Suppressor macrophage treated with lipopolysaccharide for 4 hours (primary cell): ENCODE measurements at regions not wholly inside any gene's neighbourhood (a gene's known extent, or its start where the extent isn't known, plus 50 kb on each side); places are given as distances from the start of the nearest gene placed in this dataset.
"Not testable (repeated sequence)": the region's sequence is repeated elsewhere in the genome, so short reads cannot be mapped to it uniquely, and the experiment has no call there.

ENCODE experiments used
- DNase-seq: peaks from one replicate; pipeline ENCODE4 v3.0.0-alpha.2; 2020

- no peak for DNase-seq
Measured at GRCh38 chr17:70323269-70323668, 153.9 kb downstream of the KCNJ2 start.

- no peak for DNase-seq
Measured at GRCh38 chr17:70324031-70324430, 154.7 kb downstream of the KCNJ2 start.

GRCh38 chr17:70327279-70327678, 157.9 kb downstream of the KCNJ2 start:
- no peak for DNase-seq

GRCh38 chr17:70327723-70328122, 158.4 kb downstream of the KCNJ2 start:
- no peak for DNase-seq

- no peak for DNase-seq
Measured at GRCh38 chr17:70329721-70330120, 160.4 kb downstream of the KCNJ2 start.

GRCh38 chr17:70331066-70331465, 161.7 kb downstream of the KCNJ2 start:
- DNase-seq: not testable (repeated sequence)

- DNase-seq: no peak
Measured at GRCh38 chr17:70332356-70333210, 163.3 kb downstream of the KCNJ2 start.

- DNase-seq: no peak
Measured at GRCh38 chr17:70336411-70336810, 167.1 kb downstream of the KCNJ2 start.

- no peak for DNase-seq
Measured at GRCh38 chr17:70338946-70339354, 169.6 kb downstream of the KCNJ2 start.

- DNase-seq: peak; percentile 68
Measured at GRCh38 chr17:70343114-70343513, 173.8 kb downstream of the KCNJ2 start.

GRCh38 chr17:70344386-70345060, 175.2 kb downstream of the KCNJ2 start:
- DNase-seq: peak; percentile 83

- no peak for DNase-seq
Measured at GRCh38 chr17:70345061-70345460, 175.7 kb downstream of the KCNJ2 start.

GRCh38 chr17:70352834-70353233, 183.5 kb downstream of the KCNJ2 start:
- DNase-seq: peak; percentile 38

GRCh38 chr17:70353408-70354092, 184.2 kb downstream of the KCNJ2 start:
- no peak for DNase-seq

GRCh38 chr17:70355185-70355584, 185.9 kb downstream of the KCNJ2 start:
- peak; percentile 49 for DNase-seq

GRCh38 chr17:70357190-70357589, 187.9 kb downstream of the KCNJ2 start:
- DNase-seq: no peak

GRCh38 chr17:70365091-70365583, 195.8 kb downstream of the KCNJ2 start:
- peak; percentile 75 for DNase-seq

GRCh38 chr17:70366386-70366785, 197.1 kb downstream of the KCNJ2 start:
- DNase-seq: no peak

GRCh38 chr17:70368011-70368410, 198.7 kb downstream of the KCNJ2 start:
- no peak for DNase-seq

GRCh38 chr17:70369391-70369790, 200.1 kb downstream of the KCNJ2 start:
- DNase-seq: peak; percentile 33

- DNase-seq: peak; percentile 54
Measured at GRCh38 chr17:70370816-70371215, 201.5 kb downstream of the KCNJ2 start.

- no peak for DNase-seq
Measured at GRCh38 chr17:70373369-70373768, 204.0 kb downstream of the KCNJ2 start.

- no peak for DNase-seq
Measured at GRCh38 chr17:70374496-70374895, 205.2 kb downstream of the KCNJ2 start.
